Spinal cord (tissue), 9 donors: ENCODE measurements at regions not wholly inside any gene's neighbourhood (a gene's known extent, or its start where the extent isn't known, plus 50 kb on each side); places are given as distances from the start of the nearest gene placed in this dataset.

Source experiments
- DNase-seq, 6 donors: peaks; one replicate each; pipeline versions ENCODE4 v3.0.0 to v3.0.0-alpha.2; 2013 to 2015; ENCODE audit warnings: low spot score in 6 of 6, low read depth in 4 of 6
- H3K27ac ChIP-seq: one replicate; pipeline ENCODE4 v1.5.1; 2013; ENCODE audit warnings: low read depth, low read length, control low read depth
- H3K27me3 ChIP-seq: one replicate; pipeline ENCODE4 v1.6.1; 2013; ENCODE audit warnings: low read length; ENCODE audit not compliant: control insufficient read depth, insufficient read depth
- H3K36me3 ChIP-seq: one replicate; pipeline ENCODE4 v1.6.1; 2013; ENCODE audit warnings: low read length; ENCODE audit not compliant: control insufficient read depth, insufficient read depth
- H3K4me1 ChIP-seq: one replicate; pipeline ENCODE4 v1.6.1; 2013; ENCODE audit warnings: low read length; ENCODE audit not compliant: control insufficient read depth, insufficient read depth
- H3K4me3 ChIP-seq: one replicate; pipeline ENCODE4 v1.5.1; 2013; ENCODE audit warnings: low read depth, low read length, control low read depth
- H3K9me3 ChIP-seq: one replicate; pipeline ENCODE4 v1.6.1; 2013; ENCODE audit warnings: low read length; ENCODE audit not compliant: control insufficient read depth, insufficient read depth
- WGBS: methylation state at CpG from one replicate; pipeline ENCODE4 v1.1.5; 2013; ENCODE audit warnings: missing lambda C conversion rate; ENCODE audit not compliant: insufficient coverage; 5-methylcytosine and 5-hydroxymethylcytosine counted together
- donor health status: healthy.

GRCh38 chr1:172917972-172918371 lies 132.8 kb downstream of the TNFSF18 start:
- Histone ChIP-seq H3K4me1 (no peaks in the 10 kb centered on the region), H3K27ac (no peak overlapping the region), H3K4me3 (no peak overlapping the region), H3K27me3 (no peaks in the 10 kb centered on the region), H3K36me3 (no peaks in the 10 kb centered on the region), H3K9me3 (peaks cover 2% of the 10 kb centered on the region)
- DNase-seq: no peak
- 94% methylated on average over 2 of the region's 2 CpGs for WGBS

- WGBS: no CpG with 5 or more reads among the region's 2 CpGs
- Histone ChIP-seq H3K4me3 (no peak overlapping the region), H3K4me1 (no peaks in the 10 kb centered on the region), H3K27ac (no peak overlapping the region), H3K27me3 (no peaks in the 10 kb centered on the region), H3K36me3 (no peaks in the 10 kb centered on the region), H3K9me3 (no peaks in the 10 kb centered on the region)
- DNase-seq: no peak
These were observed 132.3 kb downstream of the TNFSF18 start for GRCh38 chr1:172918478-172918877.

GRCh38 chr1:172926070-172926469 lies 124.7 kb downstream of the TNFSF18 start:
- no peak for DNase-seq
- 100% methylated on average over 1 of the region's 2 CpGs for WGBS
- Histone ChIP-seq H3K27ac (no peak overlapping the region), H3K9me3 (no peaks in the 10 kb centered on the region), H3K4me3 (no peak overlapping the region), H3K36me3 (no peaks in the 10 kb centered on the region), H3K27me3 (no peaks in the 10 kb centered on the region), H3K4me1 (no peaks in the 10 kb centered on the region)

GRCh38 chr1:172928412-172928811 lies 122.3 kb downstream of the TNFSF18 start:
- no peak overlapping the region for H3K4me3 ChIP-seq
- DNase-seq: no peak
- WGBS: 57% methylated on average over 1 of the region's 2 CpGs
- H3K36me3 ChIP-seq: no peaks in the 10 kb centered on the region
- no peaks in the 10 kb centered on the region for H3K27me3 ChIP-seq
- no peaks in the 10 kb centered on the region for H3K4me1 ChIP-seq
- H3K9me3 ChIP-seq: no peaks in the 10 kb centered on the region
- no peak overlapping the region for H3K27ac ChIP-seq

- Histone ChIP-seq H3K27ac (no peak overlapping the region), H3K9me3 (no peaks in the 10 kb centered on the region), H3K4me1 (no peaks in the 10 kb centered on the region), H3K4me3 (no peak overlapping the region), H3K27me3 (no peaks in the 10 kb centered on the region), H3K36me3 (no peaks in the 10 kb centered on the region)
- DNase-seq: no peak
- WGBS: no CpG with 5 or more reads among the region's 2 CpGs
These were observed 121.7 kb downstream of the TNFSF18 start for GRCh38 chr1:172929006-172929405.

GRCh38 chr1:172930142-172930541 lies 120.6 kb downstream of the TNFSF18 start:
- WGBS: no CpG with 5 or more reads among the region's 2 CpGs

GRCh38 chr1:172931340-172931739 lies 119.4 kb downstream of the TNFSF18 start:
- no peaks in the 10 kb centered on the region for H3K4me1 ChIP-seq
- WGBS: no CpG with 5 or more reads among the region's 1 CpG

More at GRCh38 chr1:172930142-172930541, 120.6 kb downstream of the TNFSF18 start:
- no peaks in the 10 kb centered on the region for H3K9me3 ChIP-seq
- no peaks in the 10 kb centered on the region for H3K27me3 ChIP-seq
- no peaks in the 10 kb centered on the region for H3K4me1 ChIP-seq
- H3K27ac ChIP-seq: no peak overlapping the region
- no peaks in the 10 kb centered on the region for H3K36me3 ChIP-seq
- no peak overlapping the region for H3K4me3 ChIP-seq
- DNase-seq: no peak

GRCh38 chr1:172931761-172932160 lies 119.0 kb downstream of the TNFSF18 start:
- Histone ChIP-seq H3K27me3 (no peaks in the 10 kb centered on the region), H3K4me3 (no peak overlapping the region), H3K9me3 (no peaks in the 10 kb centered on the region), H3K36me3 (no peaks in the 10 kb centered on the region), H3K4me1 (no peaks in the 10 kb centered on the region), H3K27ac (no peak overlapping the region)
- DNase-seq: no peak
- WGBS: 89% methylated on average over 2 of the region's 4 CpGs

More at GRCh38 chr1:172931340-172931739, 119.4 kb downstream of the TNFSF18 start:
- Histone ChIP-seq H3K27ac (no peak overlapping the region), H3K27me3 (no peaks in the 10 kb centered on the region), H3K36me3 (no peaks in the 10 kb centered on the region), H3K9me3 (no peaks in the 10 kb centered on the region), H3K4me3 (no peak overlapping the region)
- DNase-seq: no peak

GRCh38 chr1:172932981-172933380 lies 117.8 kb downstream of the TNFSF18 start:
- no peaks in the 10 kb centered on the region for H3K36me3 ChIP-seq
- H3K9me3 ChIP-seq: no peaks in the 10 kb centered on the region
- no peak for DNase-seq
- no peak overlapping the region for H3K27ac ChIP-seq
- WGBS: no CpG with 5 or more reads among the region's 1 CpG
- H3K27me3 ChIP-seq: no peaks in the 10 kb centered on the region
- no peak overlapping the region for H3K4me3 ChIP-seq
- no peaks in the 10 kb centered on the region for H3K4me1 ChIP-seq

GRCh38 chr1:172934417-172934762 lies 116.4 kb downstream of the TNFSF18 start:
- H3K9me3 ChIP-seq: no peaks in the 10 kb centered on the region
- H3K27me3 ChIP-seq: no peaks in the 10 kb centered on the region
- H3K27ac ChIP-seq: no peak overlapping the region
- H3K4me1 ChIP-seq: no peaks in the 10 kb centered on the region
- no peaks in the 10 kb centered on the region for H3K36me3 ChIP-seq
- no peak overlapping the region for H3K4me3 ChIP-seq
- no peak for DNase-seq
- WGBS: 94% methylated on average over 4 of the region's 4 CpGs
